ENCODE measurements at regions not wholly inside any gene's neighbourhood (a gene's known extent, or its start where the extent isn't known, plus 50 kb on each side); places are given as distances from the start of the nearest gene placed in this dataset.

DNA sequence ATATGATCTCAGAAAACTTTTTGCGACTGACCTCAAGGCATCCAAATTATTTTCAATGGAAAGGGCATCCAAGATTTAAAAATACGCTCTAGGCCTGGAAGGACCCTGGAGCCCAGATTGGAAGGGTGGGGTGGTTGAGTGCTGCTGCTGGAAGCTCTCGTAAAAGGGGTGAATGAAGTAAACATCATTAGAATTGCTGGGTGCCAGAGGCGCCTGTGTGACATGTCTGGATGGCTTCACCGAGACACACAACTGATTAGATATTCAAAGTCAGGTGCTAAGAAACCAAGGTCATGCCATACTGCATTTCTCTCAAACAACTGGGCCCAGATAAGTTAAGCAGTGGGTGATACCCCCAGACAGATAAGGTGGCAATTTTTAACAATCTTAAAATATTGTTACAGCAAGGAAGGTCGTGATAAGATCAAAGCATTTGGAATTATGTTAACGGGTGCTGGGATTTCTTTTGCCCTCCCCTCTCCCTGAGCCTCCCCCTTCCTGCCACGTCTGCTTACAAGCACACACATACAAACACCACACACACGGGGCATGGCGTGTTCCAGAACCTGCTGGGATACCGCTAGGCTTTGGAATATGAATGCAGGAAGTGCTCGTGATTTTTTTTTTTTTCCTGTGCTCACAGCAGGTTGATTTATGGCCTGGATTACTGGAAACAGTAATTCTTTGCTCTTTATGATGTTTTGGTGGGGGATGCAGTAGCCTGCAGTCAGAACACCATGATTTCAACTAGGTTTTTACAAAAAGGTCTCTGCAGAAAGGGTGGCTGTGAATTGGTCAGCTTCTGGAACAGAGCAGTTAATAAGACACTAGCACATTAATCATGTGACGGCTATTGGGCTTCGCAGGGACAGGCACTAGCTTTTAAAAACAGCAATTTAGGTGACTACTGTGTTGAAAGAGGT, 551.2 kb downstream of the QKI start:
- 7% methylated on average over 13 of the region's 14 CpGs for WGBS (ENCODE audit: insufficient coverage, low coverage, missing lambda C conversion rate)
- Histone ChIP-seq H2AFZ (ENCODE audit: low read depth, low read length) (no peak overlapping the region), H3K4me3 (no peak overlapping the region), H4K20me1 (replicated peaks; ENCODE audit: control insufficient read depth, insufficient read depth, low read length) (no peaks in the 10 kb centered on the region), H3K9ac (ENCODE audit: insufficient read depth in 1 of 2, low read depth in 2 of 2, low read length in 2 of 2) (no peak overlapping the region), H3K9me1 (ENCODE audit: control insufficient read depth, insufficient read depth, low read length) (no peaks in the 10 kb centered on the region), H3K4me1 (replicated peaks in 1 of 2; ENCODE audit: control insufficient read depth in 2 of 2, insufficient read depth in 2 of 2, low read length in 2 of 2) (no peaks in the 10 kb centered on the region), H3K9me3 (replicated peaks; ENCODE audit: control insufficient read depth, insufficient read depth, low read depth, low read length) (no peaks in the 10 kb centered on the region; the same call in 1 of the 2 replicates), H3K27ac (ENCODE audit: extremely low read depth, low read depth, low read length) (no peak overlapping the region), H3K36me3 (ENCODE audit: control insufficient read depth, insufficient read depth, low read length) (no peaks in the 10 kb centered on the region), H3K4me2 (ENCODE audit: insufficient read depth, low read length) (no peak overlapping the region), H3K27me3 (ENCODE audit: control insufficient read depth in 2 of 2, insufficient read depth in 2 of 2, low read length in 2 of 2) (peaks cover 15 to 30% of the 10 kb centered on the region in 2 experiments; a peak in 4 of 5 replicates), H3K79me2 (ENCODE audit: control insufficient read depth, insufficient read depth, low read length) (no peaks in the 10 kb centered on the region)
- in situ Hi-C loops (cut with MboI): no loop called here
- ChIA-PET POLR2A (no interaction called here), CTCF (ENCODE audit: low intra/inter-chr PET ratio) (no interaction called here)
- no peak for ATAC-seq
- FAIRE-seq: no peak
- DNase-seq (ENCODE audit: extremely low read depth in 1 of 4, low spot score in 3 of 4): no peak
- TF ChIP-seq, protein P1, sequence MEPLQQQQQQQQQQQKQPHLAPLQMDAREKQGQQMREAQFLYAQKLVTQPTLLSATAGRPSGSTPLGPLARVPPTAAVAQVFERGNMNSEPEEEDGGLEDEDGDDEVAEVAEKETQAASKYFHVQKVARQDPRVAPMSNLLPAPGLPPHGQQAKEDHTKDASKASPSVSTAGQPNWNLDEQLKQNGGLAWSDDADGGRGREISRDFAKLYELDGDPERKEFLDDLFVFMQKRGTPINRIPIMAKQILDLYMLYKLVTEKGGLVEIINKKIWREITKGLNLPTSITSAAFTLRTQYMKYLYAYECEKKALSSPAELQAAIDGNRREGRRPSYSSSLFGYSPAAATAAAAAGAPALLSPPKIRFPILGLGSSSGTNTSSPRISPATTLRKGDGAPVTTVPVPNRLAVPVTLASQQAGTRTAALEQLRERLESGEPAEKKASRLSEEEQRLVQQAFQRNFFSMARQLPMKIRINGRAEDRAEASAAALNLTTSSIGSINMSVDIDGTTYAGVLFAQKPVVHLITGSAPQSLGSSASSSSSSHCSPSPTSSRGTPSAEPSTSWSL (CRISPR knock-in tag; IDR thresholded peaks at IDR 0.05; ENCODE audit: borderline replicate concordance): no peak
- TF ChIP-seq, protein P2, sequence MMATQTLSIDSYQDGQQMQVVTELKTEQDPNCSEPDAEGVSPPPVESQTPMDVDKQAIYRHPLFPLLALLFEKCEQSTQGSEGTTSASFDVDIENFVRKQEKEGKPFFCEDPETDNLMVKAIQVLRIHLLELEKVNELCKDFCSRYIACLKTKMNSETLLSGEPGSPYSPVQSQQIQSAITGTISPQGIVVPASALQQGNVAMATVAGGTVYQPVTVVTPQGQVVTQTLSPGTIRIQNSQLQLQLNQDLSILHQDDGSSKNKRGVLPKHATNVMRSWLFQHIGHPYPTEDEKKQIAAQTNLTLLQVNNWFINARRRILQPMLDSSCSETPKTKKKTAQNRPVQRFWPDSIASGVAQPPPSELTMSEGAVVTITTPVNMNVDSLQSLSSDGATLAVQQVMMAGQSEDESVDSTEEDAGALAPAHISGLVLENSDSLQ (IDR thresholded peaks at IDR 0.05): peak; percentile 63; the same call in 1 of the 2 replicates
- TF ChIP-seq SPI1 (IDR thresholded peaks at IDR 0.05; ENCODE audit: borderline replicate concordance, low read depth, low read length) (no peak), PML (IDR thresholded peaks at IDR 0.05; ENCODE audit: low read length) (no peak), ELF4 (CRISPR knock-in tag; IDR thresholded peaks at IDR 0.05) (no peak), TRIM24 (IDR thresholded peaks at IDR 0.05) (no peak), MEIS2 (IDR thresholded peaks at IDR 0.05; ENCODE audit: partially characterized antibody) (peak; percentile 74), SREBF2 (CRISPR knock-in tag; IDR thresholded peaks at IDR 0.05) (no peak)
- TF ChIP-seq, protein P3, sequence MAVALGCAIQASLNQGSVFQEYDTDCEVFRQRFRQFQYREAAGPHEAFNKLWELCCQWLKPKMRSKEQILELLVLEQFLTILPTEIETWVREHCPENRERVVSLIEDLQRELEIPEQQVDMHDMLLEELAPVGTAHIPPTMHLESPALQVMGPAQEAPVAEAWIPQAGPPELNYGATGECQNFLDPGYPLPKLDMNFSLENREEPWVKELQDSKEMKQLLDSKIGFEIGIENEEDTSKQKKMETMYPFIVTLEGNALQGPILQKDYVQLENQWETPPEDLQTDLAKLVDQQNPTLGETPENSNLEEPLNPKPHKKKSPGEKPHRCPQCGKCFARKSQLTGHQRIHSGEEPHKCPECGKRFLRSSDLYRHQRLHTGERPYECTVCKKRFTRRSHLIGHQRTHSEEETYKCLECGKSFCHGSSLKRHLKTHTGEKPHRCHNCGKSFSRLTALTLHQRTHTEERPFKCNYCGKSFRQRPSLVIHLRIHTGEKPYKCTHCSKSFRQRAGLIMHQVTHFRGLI (CRISPR knock-in tag; IDR thresholded peaks at IDR 0.05): no peak
- TF ChIP-seq, protein P4, sequence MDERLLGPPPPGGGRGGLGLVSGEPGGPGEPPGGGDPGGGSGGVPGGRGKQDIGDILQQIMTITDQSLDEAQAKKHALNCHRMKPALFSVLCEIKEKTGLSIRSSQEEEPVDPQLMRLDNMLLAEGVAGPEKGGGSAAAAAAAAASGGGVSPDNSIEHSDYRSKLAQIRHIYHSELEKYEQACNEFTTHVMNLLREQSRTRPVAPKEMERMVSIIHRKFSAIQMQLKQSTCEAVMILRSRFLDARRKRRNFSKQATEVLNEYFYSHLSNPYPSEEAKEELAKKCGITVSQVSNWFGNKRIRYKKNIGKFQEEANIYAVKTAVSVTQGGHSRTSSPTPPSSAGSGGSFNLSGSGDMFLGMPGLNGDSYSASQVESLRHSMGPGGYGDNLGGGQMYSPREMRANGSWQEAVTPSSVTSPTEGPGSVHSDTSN (CRISPR knock-in tag; IDR thresholded peaks at IDR 0.05; ENCODE audit: low read depth): no peak
- TF ChIP-seq, protein P4 (tag; conservative IDR thresholded peaks at IDR 0.05; ENCODE audit: low read depth): peak; percentile 87
- BruUV-seq (replicated peaks): no TSS peak
- intact Hi-C loops (cut with micrococcal nuclease): no loop called here

All from K562 (cell line).